GM18870 (cell line): ENCODE measurements at regions not wholly inside any gene's neighbourhood (a gene's known extent, or its start where the extent isn't known, plus 50 kb on each side); places are given as distances from the start of the nearest gene placed in this dataset.

Experiments
- ATAC-seq: cut with Tn5 transposase; IDR thresholded peaks from one replicate; pipeline ENCODE4 v1.9.1; 2021; ENCODE audit warnings: moderate library complexity; ENCODE audit not compliant: unreplicated experiment

GRCh38 chr13:47539317-47539716 lies 461.8 kb downstream of the SUCLA2 start:
- no peak for ATAC-seq

GRCh38 chr13:47523771-47524170 lies 477.3 kb downstream of the SUCLA2 start:
- ATAC-seq = no peak

- no peak for ATAC-seq
These were observed 479.1 kb downstream of the SUCLA2 start for GRCh38 chr13:47521890-47522487.

- ATAC-seq = no peak
These were observed 481.4 kb downstream of the SUCLA2 start for GRCh38 chr13:47519626-47520025.

GRCh38 chr13:47518530-47518929 lies 482.5 kb downstream of the SUCLA2 start:
- ATAC-seq = no peak

- ATAC-seq = no peak
These were observed 489.4 kb downstream of the SUCLA2 start for GRCh38 chr13:47511647-47512046.

GRCh38 chr13:47508527-47509228 lies 492.4 kb downstream of the SUCLA2 start:
- no peak for ATAC-seq

GRCh38 chr13:47503475-47503874 lies 497.6 kb downstream of the SUCLA2 start:
- ATAC-seq = no peak

- ATAC-seq = no peak
These were observed 498.9 kb downstream of the SUCLA2 start for GRCh38 chr13:47502166-47502565.

GRCh38 chr13:47499358-47500150 lies 501.5 kb downstream of the SUCLA2 start:
- no peak for ATAC-seq

- no peak for ATAC-seq
These were observed 516.5 kb downstream of the SUCLA2 start for GRCh38 chr13:47484548-47484947.

GRCh38 chr13:47481536-47481935 lies 519.5 kb downstream of the SUCLA2 start:
- ATAC-seq = no peak

GRCh38 chr13:47480951-47481350 lies 520.1 kb downstream of the SUCLA2 start:
- no peak for ATAC-seq

GRCh38 chr13:47480121-47480520 lies 521.0 kb downstream of the SUCLA2 start:
- ATAC-seq = no peak

GRCh38 chr13:47478985-47479384 lies 522.1 kb downstream of the SUCLA2 start:
- no peak for ATAC-seq

GRCh38 chr13:47475441-47475948 lies 525.6 kb downstream of the SUCLA2 start:
- ATAC-seq = no peak

GRCh38 chr13:47474839-47475238 lies 526.2 kb downstream of the SUCLA2 start:
- no peak for ATAC-seq

GRCh38 chr13:47474326-47474725 lies 526.7 kb downstream of the SUCLA2 start:
- ATAC-seq = no peak

- no peak for ATAC-seq
These were observed 528.6 kb downstream of the SUCLA2 start for GRCh38 chr13:47472516-47472915.

- ATAC-seq = no peak
These were observed 537.3 kb downstream of the SUCLA2 start for GRCh38 chr13:47463726-47464125.

- no peak for ATAC-seq
These were observed 538.1 kb downstream of the SUCLA2 start for GRCh38 chr13:47463002-47463401.

GRCh38 chr13:47461816-47462215 lies 539.3 kb downstream of the SUCLA2 start:
- no peak for ATAC-seq
